ENCODE measurements at regions not wholly inside any gene's neighbourhood (a gene's known extent, or its start where the extent isn't known, plus 50 kb on each side); places are given as distances from the start of the nearest gene placed in this dataset.

DNA sequence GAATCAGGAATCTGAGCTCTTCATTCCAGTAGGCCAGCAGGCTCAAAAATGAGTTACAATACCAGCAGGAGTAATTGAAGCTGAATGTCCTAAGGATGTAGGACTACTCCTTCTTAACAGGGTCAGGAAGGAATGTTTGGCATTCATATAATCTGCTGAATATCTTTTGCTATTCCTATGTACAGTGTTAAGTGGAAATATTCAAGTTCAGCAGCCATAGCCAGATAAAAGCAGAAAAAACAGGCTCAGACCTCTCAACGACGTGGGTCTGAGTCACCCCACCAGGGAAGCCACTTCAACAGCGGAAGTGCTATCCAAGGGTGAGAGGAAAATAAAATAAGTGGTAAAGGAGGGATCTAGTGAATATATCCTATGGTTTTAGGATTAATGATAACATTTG, 577.0 kb downstream of the SPOCK3 start:
- ATAC-seq (no peak), DNase-seq (ENCODE audit: low read depth, low spot score) (no peak)
- Histone ChIP-seq H3K9me3 (ENCODE audit: control insufficient read depth in 1 of 2, insufficient read depth in 1 of 2, low read depth in 1 of 2, low read length in 2 of 2) (no peaks in the 10 kb centered on the region), H3K79me2 (ENCODE audit: insufficient read depth, low read length) (no peaks in the 10 kb centered on the region), H3K27ac (ENCODE audit: low read depth, low read length) (no peak overlapping the region), H4K20me1 (ENCODE audit: insufficient read depth) (no peaks in the 10 kb centered on the region), H3K4me3 (replicated peaks in 1 of 2; ENCODE audit: low read depth in 1 of 2, low read length in 2 of 2) (no peak overlapping the region), H3K9me2 (ENCODE audit: insufficient read depth) (no peaks in the 10 kb centered on the region), H3K9ac (ENCODE audit: low read length) (no peak overlapping the region), H3K4me2 (ENCODE audit: low read length) (no peak overlapping the region), H3K27me3 (ENCODE audit: insufficient read depth, low read length) (no peaks in the 10 kb centered on the region), H3K4me1 (ENCODE audit: control insufficient read depth in 1 of 2, insufficient read depth in 2 of 2, low read length in 2 of 2) (no peaks in the 10 kb centered on the region), H2AFZ (ENCODE audit: low read depth, low read length, poor library complexity, severe bottlenecking) (no peak overlapping the region), H3K36me3 (ENCODE audit: control insufficient read depth in 1 of 2, insufficient read depth in 2 of 2, low read length in 2 of 2) (no peaks in the 10 kb centered on the region)
- ChIA-PET POLR2A (no interaction called here), RAD21 (ENCODE audit: low non-redundant PET in 1 of 2, low total read pairs in 2 of 2, uncharacterized antibody in 2 of 2, unreplicated experiment in 2 of 2) (no interaction called here), CTCF (no interaction called here)
- TF ChIP-seq SIN3A (IDR thresholded peaks at IDR 0.05; ENCODE audit: low read depth) = no peak
- no peak for TF ChIP-seq SP1 (IDR thresholded peaks at IDR 0.05; ENCODE audit: low read depth)
- no peak for TF ChIP-seq YY1 (IDR thresholded peaks at IDR 0.05; ENCODE audit: extremely low read depth, insufficient replicate concordance, low read depth, low read length)
- no peak for TF ChIP-seq ZNF274 (IDR thresholded peaks at IDR 0.05; ENCODE audit: low read depth, low read length)
- TF ChIP-seq TCF7L2 (IDR thresholded peaks at IDR 0.05; ENCODE audit: borderline replicate concordance, extremely low read depth, insufficient read depth, insufficient read length) = no peak
- TF ChIP-seq, protein P1, sequence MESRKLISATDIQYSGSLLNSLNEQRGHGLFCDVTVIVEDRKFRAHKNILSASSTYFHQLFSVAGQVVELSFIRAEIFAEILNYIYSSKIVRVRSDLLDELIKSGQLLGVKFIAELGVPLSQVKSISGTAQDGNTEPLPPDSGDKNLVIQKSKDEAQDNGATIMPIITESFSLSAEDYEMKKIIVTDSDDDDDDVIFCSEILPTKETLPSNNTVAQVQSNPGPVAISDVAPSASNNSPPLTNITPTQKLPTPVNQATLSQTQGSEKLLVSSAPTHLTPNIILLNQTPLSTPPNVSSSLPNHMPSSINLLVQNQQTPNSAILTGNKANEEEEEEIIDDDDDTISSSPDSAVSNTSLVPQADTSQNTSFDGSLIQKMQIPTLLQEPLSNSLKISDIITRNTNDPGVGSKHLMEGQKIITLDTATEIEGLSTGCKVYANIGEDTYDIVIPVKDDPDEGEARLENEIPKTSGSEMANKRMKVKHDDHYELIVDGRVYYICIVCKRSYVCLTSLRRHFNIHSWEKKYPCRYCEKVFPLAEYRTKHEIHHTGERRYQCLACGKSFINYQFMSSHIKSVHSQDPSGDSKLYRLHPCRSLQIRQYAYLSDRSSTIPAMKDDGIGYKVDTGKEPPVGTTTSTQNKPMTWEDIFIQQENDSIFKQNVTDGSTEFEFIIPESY (IDR thresholded peaks at IDR 0.05; ENCODE audit: extremely low read depth, insufficient replicate concordance, low read length) = no peak
- TF ChIP-seq SRF (IDR thresholded peaks at IDR 0.05; ENCODE audit: low read depth) = no peak
- TF ChIP-seq JUND (IDR thresholded peaks at IDR 0.05) = no peak
- TF ChIP-seq, protein P2, sequence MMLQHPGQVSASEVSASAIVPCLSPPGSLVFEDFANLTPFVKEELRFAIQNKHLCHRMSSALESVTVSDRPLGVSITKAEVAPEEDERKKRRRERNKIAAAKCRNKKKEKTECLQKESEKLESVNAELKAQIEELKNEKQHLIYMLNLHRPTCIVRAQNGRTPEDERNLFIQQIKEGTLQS (IDR thresholded peaks at IDR 0.05) = no peak
- TF ChIP-seq CEBPB (IDR thresholded peaks at IDR 0.05; ENCODE audit: low read depth) = no peak
- no peak for TF ChIP-seq CBX3 (IDR thresholded peaks at IDR 0.05; ENCODE audit: low read depth)
- TF ChIP-seq EZH2phosphoT487 (IDR thresholded peaks at IDR 0.05; ENCODE audit: borderline replicate concordance) = no peak
- no peak for TF ChIP-seq ZFX (IDR thresholded peaks at IDR 0.05)
- no peak for TF ChIP-seq EGR1 (IDR thresholded peaks at IDR 0.05; ENCODE audit: low read depth)
- TF ChIP-seq, protein P3, sequence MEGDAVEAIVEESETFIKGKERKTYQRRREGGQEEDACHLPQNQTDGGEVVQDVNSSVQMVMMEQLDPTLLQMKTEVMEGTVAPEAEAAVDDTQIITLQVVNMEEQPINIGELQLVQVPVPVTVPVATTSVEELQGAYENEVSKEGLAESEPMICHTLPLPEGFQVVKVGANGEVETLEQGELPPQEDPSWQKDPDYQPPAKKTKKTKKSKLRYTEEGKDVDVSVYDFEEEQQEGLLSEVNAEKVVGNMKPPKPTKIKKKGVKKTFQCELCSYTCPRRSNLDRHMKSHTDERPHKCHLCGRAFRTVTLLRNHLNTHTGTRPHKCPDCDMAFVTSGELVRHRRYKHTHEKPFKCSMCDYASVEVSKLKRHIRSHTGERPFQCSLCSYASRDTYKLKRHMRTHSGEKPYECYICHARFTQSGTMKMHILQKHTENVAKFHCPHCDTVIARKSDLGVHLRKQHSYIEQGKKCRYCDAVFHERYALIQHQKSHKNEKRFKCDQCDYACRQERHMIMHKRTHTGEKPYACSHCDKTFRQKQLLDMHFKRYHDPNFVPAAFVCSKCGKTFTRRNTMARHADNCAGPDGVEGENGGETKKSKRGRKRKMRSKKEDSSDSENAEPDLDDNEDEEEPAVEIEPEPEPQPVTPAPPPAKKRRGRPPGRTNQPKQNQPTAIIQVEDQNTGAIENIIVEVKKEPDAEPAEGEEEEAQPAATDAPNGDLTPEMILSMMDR (IDR thresholded peaks at IDR 0.05 in 2 of 3, conservative IDR thresholded peaks at IDR 0.05 in 1 of 3; ENCODE audit: borderline replicate concordance in 1 of 3, insufficient read depth in 1 of 3, low read depth in 2 of 3, low read length in 2 of 3) = no peak
- TF ChIP-seq, protein P4, sequence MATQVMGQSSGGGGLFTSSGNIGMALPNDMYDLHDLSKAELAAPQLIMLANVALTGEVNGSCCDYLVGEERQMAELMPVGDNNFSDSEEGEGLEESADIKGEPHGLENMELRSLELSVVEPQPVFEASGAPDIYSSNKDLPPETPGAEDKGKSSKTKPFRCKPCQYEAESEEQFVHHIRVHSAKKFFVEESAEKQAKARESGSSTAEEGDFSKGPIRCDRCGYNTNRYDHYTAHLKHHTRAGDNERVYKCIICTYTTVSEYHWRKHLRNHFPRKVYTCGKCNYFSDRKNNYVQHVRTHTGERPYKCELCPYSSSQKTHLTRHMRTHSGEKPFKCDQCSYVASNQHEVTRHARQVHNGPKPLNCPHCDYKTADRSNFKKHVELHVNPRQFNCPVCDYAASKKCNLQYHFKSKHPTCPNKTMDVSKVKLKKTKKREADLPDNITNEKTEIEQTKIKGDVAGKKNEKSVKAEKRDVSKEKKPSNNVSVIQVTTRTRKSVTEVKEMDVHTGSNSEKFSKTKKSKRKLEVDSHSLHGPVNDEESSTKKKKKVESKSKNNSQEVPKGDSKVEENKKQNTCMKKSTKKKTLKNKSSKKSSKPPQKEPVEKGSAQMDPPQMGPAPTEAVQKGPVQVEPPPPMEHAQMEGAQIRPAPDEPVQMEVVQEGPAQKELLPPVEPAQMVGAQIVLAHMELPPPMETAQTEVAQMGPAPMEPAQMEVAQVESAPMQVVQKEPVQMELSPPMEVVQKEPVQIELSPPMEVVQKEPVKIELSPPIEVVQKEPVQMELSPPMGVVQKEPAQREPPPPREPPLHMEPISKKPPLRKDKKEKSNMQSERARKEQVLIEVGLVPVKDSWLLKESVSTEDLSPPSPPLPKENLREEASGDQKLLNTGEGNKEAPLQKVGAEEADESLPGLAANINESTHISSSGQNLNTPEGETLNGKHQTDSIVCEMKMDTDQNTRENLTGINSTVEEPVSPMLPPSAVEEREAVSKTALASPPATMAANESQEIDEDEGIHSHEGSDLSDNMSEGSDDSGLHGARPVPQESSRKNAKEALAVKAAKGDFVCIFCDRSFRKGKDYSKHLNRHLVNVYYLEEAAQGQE (IDR thresholded peaks at IDR 0.05; ENCODE audit: low read depth) = no peak
- intact Hi-C loops (cut with micrococcal nuclease) = no loop called here
- no TSS peak for BruUV-seq (replicated peaks)

Data from HCT116 (cell line).